PC-9 (cell line): ENCODE measurements at regions not wholly inside any gene's neighbourhood (a gene's known extent, or its start where the extent isn't known, plus 50 kb on each side); places are given as distances from the start of the nearest gene placed in this dataset.

Source experiments
- CTCF ChIP-seq: fragments of 200-600 bp; sonication (generic); conservative IDR thresholded peaks from 2 replicates; pipeline ENCODE4 v1.6.1; 2017; ENCODE audit warnings: mixed run types, antibody characterized with exemption, mild to moderate bottlenecking, moderate library complexity
- EZH2 ChIP-seq: fragments of 200-600 bp; sonication (generic); IDR thresholded peaks from 2 replicates; pipeline ENCODE4 v1.8.0; 2017; ENCODE audit warnings: antibody characterized with exemption, low read depth

DNA sequence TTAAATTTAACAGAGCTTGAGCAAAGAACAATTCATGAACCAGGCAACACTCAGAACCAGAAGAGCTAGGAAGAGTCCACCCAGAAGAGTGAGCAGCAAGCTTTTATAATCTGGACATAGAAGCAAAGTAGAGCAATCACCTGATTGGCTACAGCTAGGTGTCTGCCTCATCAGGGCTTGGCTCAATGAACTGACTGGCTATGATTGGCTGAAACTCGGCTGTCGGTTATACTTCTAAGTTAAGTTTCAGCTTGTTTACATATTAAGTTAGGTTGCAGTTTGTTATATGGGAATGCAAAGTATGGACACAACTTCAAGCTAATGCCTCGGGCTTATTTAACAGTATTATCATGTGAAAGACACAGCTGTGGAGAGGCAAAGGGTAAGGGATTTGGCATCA lies 63.2 kb upstream of the NABP1 start:
- TF ChIP-seq CTCF (no peak), EZH2 (no peak)
